Sciatic nerve (tissue), 2 donors: ENCODE measurements at regions not wholly inside any gene's neighbourhood (a gene's known extent, or its start where the extent isn't known, plus 50 kb on each side); places are given as distances from the start of the nearest gene placed in this dataset.
"Not testable (repeated sequence)": the region's sequence is repeated elsewhere in the genome, so short reads cannot be mapped to it uniquely, and the experiment has no call there.

Source experiments
- ATAC-seq: fragments of 200-7000 bp; cut with Tn5 transposase; one replicate; pipeline ENCODE4 v1.9.1; 2020; ENCODE audit warnings: mild to moderate bottlenecking, moderate library complexity
- DNase-seq: peaks from one replicate; pipeline ENCODE4 v3.0.0-alpha.2; 2020; ENCODE audit warnings: low spot score
- intact Hi-C: fragments of 100-400 bp; cut with DNase I; formaldehyde crosslinking; loops from one replicate; pipeline ENCODE4 v1.14.2; 2022
- donor health status: DM: no; HTN: no; CAD: no.
- donor health status: DM: no; HTN: no; CAD: no.

DNA sequence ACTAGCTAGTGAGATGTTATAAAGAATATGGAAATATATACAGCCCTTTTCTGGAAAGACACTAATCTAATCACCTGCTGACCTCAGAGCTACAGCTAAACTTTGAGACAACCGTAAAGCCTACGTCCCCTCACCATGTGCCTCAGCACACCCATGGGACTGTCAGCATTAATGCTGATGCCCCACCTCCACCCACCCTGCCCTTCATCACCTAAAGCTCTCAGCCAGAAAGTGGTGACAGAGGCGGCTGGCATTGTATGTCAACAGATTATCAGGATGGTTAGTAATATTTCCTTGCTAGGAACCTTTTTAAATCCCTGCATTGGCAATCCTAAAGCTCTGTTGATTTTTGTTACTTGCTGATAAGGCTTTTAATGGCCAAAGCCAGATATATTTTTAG lies 1177.9 kb downstream of the DIAPH3 start:
- no peak for DNase-seq
- no peak for ATAC-seq
- intact Hi-C loops, result no loop called here

DNA sequence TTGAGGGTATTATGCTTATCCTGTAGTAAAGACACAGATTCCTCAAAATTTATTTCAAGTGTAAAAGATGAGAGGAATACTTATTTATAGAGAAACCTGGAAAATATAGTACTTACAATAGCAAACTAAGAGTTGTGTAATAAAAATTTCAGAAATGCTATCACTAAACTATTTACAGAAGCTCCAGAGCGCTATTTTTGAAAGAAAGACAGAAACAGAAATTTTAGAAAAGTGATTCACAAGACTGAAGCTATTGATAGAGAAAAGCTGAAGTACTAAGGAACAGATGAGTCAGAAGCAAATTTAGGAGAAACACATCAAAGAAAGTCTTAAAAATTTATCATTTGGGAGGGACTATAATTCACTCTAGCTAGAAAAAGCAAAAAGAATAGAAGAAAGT lies 1174.2 kb downstream of the DIAPH3 start:
- no peak for DNase-seq
- no peak for ATAC-seq
- intact Hi-C loops, result no loop called here

DNA sequence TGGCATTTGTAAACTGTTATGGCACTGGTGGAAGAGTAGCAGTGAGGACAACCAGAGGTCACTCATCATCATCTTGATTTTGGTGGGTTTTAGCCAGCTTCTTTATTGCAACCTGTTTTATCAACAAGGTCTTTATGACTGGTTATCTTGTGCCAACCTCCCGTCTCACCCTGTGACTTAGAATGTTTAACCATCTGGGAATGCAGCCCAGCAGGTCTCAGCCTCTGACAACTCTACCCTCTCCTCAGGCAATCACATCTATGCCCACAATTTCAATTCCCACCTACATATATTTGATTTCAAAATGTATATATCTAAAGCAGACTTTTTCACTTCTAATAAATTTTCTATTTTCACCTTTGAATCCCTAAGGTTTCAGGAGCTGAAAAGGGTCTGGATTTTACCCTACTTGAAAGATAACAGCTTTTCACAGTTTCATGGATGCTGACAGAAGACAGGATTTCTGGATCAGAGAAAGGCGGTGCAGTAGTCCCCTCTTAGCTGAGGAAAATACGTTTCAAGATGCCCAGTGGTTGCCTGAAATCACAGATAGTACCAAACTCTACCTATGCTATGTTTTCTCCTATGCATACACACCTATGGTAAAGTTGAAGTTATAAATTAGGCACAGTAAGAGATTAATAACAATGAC lies 1171.8 kb downstream of the DIAPH3 start:
- DNase-seq, result no peak
- no peak for ATAC-seq
- intact Hi-C loops, result no loop called here

DNA sequence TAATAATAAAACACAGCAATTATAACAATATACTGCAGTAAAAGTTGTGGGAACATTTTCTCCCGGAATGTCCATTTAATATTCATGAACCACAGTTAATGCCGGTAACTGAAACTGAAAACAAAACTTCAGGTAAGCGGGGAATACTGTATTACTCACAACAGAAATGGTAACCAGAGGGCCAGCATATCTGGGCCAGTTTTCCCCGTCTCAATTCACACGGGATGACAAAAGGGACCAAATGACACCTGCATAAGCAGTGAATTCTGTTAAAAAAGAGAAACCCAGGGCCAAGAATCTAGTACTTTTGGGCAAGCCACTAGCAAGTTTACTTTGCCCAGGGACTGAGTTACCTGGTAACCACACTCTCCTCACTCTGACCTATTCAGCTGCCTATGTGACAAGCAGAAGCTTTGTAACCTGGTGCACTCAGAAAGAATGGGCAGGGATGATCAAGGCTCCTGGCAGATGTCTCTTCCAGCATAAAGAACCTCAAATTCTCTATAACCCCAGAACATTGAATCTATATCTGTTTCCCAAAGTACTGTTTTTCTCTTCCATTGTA lies 1171.2 kb downstream of the DIAPH3 start:
- intact Hi-C loops, result no loop called here
- no peak for ATAC-seq
- DNase-seq, result no peak

DNA sequence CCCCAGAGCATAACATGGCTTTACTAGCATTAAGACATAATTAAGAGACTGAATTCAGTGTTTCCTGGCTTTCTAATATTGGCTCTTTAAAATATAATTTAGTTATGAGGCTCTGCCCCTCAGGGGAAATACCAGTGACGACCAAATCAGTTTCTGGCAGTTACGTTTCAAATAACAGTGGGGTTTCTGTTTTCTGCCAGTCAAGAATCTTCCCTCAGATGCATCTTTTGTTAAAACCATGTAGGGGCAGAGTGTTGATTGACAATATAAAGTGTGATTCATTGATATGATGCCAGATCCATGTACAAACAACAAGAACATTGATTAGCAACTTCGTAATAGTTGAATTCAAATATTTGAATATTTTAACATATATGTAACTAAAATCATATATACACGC lies 1169.7 kb downstream of the DIAPH3 start:
- ATAC-seq, result no peak
- no peak for DNase-seq
- intact Hi-C loops, result no loop called here

GRCh38 chr13:58994777-58995176 lies 1169.0 kb downstream of the DIAPH3 start:
- DNase-seq, result no peak
- ATAC-seq, result no peak
- intact Hi-C loops, result no loop called here

DNA sequence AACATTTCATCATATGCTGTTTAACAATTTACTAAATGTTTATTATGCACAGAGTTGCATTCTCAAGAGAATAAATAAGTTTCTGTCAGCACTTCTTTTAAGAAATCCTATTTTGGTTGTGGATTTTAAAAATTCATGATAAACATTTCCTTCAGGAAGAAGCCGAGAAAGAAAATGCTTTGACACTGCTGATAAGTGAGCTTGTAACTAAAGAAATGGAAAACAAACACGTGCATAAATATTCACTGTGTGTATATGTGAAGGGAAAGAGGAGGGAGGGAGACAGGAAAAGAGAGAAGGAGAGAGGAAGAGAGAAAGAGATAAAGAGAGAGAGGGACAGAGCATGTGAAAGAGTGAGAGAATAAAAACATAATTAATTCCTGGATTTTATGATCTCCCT lies 1165.0 kb downstream of the DIAPH3 start:
- DNase-seq (no peak), ATAC-seq (no peak)
- intact Hi-C loops, result no loop called here

GRCh38 chr13:58999851-59000250 lies 1163.9 kb downstream of the DIAPH3 start:
- ATAC-seq (no peak), DNase-seq (no peak)
- intact Hi-C loops, result no loop called here

DNA sequence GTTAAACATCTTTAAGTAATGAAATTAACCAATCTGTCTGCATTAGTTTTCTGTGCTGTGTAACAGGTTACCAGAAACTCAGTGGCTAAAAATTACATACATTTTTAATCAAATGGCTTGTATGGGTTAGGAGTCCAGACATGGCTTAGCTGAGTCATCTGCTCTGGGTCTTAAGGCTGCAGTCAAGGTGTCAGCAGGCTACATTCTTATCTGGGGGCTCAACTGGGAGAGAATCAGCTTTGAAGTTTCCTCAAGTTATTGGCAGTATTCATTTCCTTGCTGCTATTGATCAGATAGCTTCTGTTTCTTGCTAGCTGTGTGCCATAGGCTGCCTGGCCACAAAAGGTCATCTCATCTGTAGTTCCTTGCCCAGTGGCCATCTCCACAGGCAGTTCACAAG lies 1163.0 kb downstream of the DIAPH3 start:
- ATAC-seq (no peak), DNase-seq (no peak)
- intact Hi-C loops, result no loop called here

DNA sequence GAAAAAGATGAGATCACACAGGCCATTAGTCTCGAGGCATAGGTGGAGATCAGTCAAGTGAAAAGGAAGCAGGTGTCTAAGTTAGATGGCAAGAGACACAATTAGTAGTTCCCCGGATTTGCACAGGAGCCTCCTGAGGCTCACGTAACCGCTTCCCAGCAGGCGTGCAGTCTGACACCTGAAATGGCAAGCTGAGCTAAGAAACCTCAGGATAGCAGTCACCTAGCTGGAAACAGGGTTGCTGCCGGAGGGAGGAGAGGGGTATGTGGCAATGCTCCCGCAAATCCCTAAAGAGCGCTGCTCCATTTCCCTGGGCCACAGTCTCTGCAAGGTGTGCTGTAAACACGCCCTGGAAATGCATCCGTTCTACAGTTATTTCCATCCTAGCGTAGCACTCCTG lies 1151.0 kb downstream of the DIAPH3 start:
- intact Hi-C loops, result no loop called here
- DNase-seq (no peak), ATAC-seq (no peak)

DNA sequence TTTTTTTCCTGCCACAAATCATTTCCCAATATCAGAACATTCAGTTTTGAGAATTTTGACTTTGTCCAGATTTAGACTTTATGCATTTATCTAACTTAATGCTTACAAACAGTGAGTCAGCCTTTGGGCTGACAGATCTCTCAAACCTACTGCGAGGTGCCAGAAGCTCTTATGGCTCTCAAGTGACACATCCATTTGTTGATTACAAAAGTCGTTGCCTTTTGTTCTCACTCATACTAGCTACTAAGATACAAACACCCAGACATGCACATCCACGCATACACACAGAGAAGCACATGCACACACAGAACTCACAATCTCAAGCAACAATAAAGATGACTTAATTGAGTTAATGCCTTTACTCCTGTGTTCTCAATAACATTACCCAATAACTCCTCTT lies 1147.5 kb downstream of the DIAPH3 start:
- no peak for ATAC-seq
- intact Hi-C loops, result no loop called here
- DNase-seq, result no peak

DNA sequence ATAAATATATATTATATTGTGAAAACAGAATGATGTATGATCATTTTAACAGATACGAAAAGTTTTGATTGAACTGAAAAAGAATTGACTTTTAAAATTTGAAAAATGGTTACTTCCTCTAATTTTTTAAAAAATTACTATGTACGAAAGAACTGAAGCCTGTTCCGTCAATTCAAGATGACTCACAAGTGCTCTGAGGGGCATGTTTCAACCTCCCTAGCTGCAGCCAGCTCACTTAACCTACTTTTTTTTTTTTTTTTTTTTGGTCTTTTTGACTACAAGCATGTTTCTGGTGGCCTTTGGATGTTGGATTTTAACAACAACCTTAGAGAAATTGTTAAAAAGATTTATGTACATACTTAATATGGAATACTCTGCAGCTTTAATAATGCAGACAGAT lies 1139.3 kb downstream of the DIAPH3 start:
- intact Hi-C loops, result no loop called here
- DNase-seq (no peak), ATAC-seq (no peak)

DNA sequence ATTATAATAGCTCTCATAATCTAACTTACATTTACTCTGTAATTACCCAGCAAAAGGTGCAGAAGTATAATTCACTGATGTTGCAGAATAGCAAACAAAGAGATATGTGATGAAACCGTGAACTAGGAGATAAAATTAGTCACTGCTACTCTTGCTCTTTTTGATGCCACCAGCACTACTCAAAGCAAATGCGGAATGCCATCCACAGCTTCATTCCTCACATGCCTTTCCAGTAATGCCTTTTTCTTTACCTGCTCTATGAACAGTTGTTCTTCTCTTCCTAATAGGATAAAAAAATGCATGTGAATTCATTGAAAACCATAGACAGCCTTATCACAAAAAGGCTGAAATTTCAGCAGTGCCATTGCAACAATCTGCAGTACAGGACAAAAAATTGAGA lies 1129.5 kb downstream of the DIAPH3 start:
- ATAC-seq (no peak), DNase-seq (no peak)
- intact Hi-C loops, result no loop called here

- DNase-seq, result no peak
- no peak for ATAC-seq
- intact Hi-C loops, result no loop called here
Observed at GRCh38 chr13:59038824-59039223, 1124.9 kb downstream of the DIAPH3 start.

- no peak for DNase-seq
- ATAC-seq, result no peak
- intact Hi-C loops, result no loop called here
Observed at GRCh38 chr13:59043016-59043415, 1120.7 kb downstream of the DIAPH3 start.

GRCh38 chr13:59047546-59047945 lies 1116.2 kb downstream of the DIAPH3 start:
- DNase-seq, result no peak
- intact Hi-C loops, result no loop called here
- ATAC-seq, result no peak

- intact Hi-C loops, result no loop called here
- DNase-seq (no peak), ATAC-seq (no peak)
Observed at GRCh38 chr13:59061621-59062020, 1102.1 kb downstream of the DIAPH3 start.

GRCh38 chr13:59064042-59064441 lies 1099.7 kb downstream of the DIAPH3 start:
- DNase-seq (no peak), ATAC-seq (no peak)
- intact Hi-C loops, result no loop called here

DNA sequence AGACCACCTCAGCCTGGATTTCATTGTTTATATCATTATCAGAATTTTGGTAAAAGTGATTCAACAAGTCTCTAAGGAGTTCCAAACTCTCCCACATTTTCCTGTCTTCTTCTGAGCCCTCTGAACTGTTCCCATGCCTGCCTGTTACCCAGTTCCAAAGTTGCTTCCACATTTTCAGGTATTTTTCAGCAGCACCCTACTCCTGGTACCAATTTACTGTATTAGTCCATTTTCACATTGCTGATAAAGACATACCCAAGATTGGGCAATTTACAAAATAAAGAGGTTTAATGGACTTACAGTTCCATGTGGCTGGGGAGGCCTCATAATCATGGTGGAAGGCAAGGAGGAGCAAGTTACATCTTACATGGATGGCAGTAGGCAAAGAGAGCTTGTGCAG lies 1087.3 kb downstream of the DIAPH3 start:
- ATAC-seq, DNase-seq, intact Hi-C loops: not testable (repeated sequence)

DNA sequence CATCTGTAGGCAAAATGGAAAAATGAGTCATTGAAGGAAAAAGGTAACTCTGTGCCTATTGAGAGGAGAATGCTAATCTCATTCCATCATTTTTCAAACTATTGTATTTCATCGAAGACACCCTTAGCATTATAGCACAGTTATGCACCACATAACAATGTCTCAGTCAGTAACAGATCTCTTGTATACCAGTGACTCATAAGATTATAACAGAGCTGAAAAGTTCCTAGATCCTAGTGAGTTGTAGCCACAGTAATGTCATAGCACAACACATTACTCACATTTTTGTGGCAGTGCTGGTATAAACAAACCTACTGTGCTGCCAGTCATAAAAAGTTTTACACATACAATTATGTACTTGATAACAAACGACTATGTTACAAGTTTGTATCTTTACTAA lies 1077.6 kb downstream of the DIAPH3 start:
- ATAC-seq (no peak), DNase-seq (no peak)
- intact Hi-C loops, result no loop called here

GRCh38 chr13:59088716-59089115 lies 1075.0 kb downstream of the DIAPH3 start:
- intact Hi-C loops, result no loop called here
- no peak for ATAC-seq
- DNase-seq, result no peak
